GM12864 (cell line): ENCODE measurements at regions not wholly inside any gene's neighbourhood (a gene's known extent, or its start where the extent isn't known, plus 50 kb on each side); places are given as distances from the start of the nearest gene placed in this dataset.

Experiments
- DNase-seq: peaks from one replicate; pipeline ENCODE4 v3.0.0-alpha.2; 2011; ENCODE audit warnings: low read depth
- H3K4me3 ChIP-seq: 2 replicates; pipeline ENCODE4 v1.5.1; 2011; ENCODE audit warnings: mild to moderate bottlenecking, low read depth, low read length, control low read depth
- CTCF ChIP-seq: IDR thresholded peaks from 2 replicates; pipeline ENCODE4 v1.5.1; 2011; ENCODE audit warnings: low read depth, mild to moderate bottlenecking, moderate library complexity, low read length, control low read depth, inconsistent platforms; ENCODE audit errors: missing control alignments

DNA sequence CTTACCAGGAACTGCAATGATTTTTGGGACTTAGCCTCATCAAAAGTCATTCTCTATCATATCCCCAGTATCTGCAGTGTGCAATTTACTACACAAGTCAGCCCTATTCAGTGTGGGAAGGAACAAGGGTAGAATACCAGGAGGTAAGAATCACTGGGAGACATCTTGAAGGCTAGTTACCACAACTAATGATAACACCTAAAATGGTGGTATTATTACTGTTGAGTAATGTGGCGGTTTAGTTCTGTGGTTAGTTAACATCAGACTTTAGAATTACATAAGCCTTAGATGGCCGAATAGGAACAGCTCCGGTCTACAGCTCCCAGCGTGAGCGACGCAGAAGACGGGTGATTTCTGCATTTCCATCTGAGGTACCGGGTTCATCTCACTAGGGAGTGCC is 567.9 kb upstream of the CDH11 start:
- H3K4me3 ChIP-seq: no peak overlapping the region
- TF ChIP-seq CTCF: no peak
- no peak for DNase-seq

- DNase-seq: no peak
- no peak for TF ChIP-seq CTCF
- H3K4me3 ChIP-seq: no peak overlapping the region
Measured at GRCh38 chr16:65688301-65688700, 566.4 kb upstream of the CDH11 start.

- H3K4me3 ChIP-seq: no peak overlapping the region
- TF ChIP-seq CTCF: peak; percentile 6
- DNase-seq: no peak
Measured at GRCh38 chr16:65684230-65684629, 562.4 kb upstream of the CDH11 start.

GRCh38 chr16:65681406-65681805 is 559.5 kb upstream of the CDH11 start:
- DNase-seq: no peak
- no peak for TF ChIP-seq CTCF
- H3K4me3 ChIP-seq: no peak overlapping the region

GRCh38 chr16:65679785-65680184 is 557.9 kb upstream of the CDH11 start:
- no peak for DNase-seq
- H3K4me3 ChIP-seq: no peak overlapping the region
- TF ChIP-seq CTCF: no peak

DNA sequence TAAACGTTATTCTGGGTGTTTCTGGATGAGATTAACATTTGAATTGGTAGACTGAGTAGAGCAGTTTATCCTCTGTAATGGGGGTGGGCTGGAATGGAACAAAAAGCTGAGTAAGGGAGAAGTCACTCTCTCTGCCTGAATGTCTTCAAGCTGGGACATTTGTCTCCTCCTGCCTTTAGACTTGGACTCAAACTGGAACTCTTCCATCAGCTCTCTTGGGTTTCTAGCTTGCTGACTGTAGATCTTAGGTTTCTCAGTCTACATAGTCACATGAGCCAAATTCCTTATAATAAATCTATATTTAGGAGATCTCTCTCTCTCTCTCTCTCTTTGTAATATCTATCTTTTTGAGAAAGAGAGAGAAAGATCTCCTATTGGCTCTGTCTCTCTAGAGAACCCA is 553.3 kb upstream of the CDH11 start:
- no peak for DNase-seq
- no peak overlapping the region for H3K4me3 ChIP-seq
- TF ChIP-seq CTCF: no peak

DNA sequence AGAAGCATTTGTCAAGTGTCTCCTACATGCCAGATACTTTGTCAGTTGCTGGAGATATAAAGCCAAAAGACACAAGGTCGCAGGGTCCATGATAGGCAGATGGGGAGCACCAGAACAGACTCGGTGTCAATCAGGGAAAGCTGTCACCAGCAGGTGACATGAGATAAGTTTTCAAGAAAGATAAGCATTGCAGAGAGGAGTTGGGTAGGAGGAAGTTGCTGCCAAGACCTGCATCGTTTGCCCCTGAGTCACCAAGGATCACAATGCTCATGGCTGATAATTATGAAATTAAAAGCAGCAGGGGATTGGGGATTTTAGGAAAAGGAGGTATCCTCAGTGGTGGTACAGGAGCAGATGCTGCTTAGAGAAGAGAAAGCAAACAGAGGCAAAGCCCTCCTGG is 551.1 kb upstream of the CDH11 start:
- DNase-seq: no peak
- no peak overlapping the region for H3K4me3 ChIP-seq
- no peak for TF ChIP-seq CTCF
